ENCODE measurements at regions not wholly inside any gene's neighbourhood (a gene's known extent, or its start where the extent isn't known, plus 50 kb on each side); places are given as distances from the start of the nearest gene placed in this dataset.

DNA sequence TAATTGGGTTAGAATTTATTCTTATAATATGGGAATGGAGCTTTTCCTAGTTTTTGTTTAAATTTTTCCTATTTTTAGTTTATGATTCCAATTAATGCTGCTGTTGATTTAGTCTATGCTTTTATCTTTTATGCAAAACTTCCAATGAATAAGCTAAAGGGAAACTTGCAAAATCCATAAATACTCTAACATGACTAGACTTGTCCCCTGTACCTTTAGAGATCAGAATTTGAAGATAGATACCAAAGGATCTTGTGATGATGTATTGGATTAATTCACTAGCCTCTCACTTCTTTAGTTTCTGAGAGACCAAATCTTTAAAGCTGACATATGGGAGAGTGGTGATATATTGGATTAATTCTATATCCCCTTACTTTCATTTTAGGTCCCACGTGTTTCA is 306.6 kb upstream of the PRMT6 start:
- TF ChIP-seq EZH2 (optimal IDR thresholded peaks at IDR 0.05; ENCODE audit: low read depth, low read length) = no peak
- TF ChIP-seq, protein P1, sequence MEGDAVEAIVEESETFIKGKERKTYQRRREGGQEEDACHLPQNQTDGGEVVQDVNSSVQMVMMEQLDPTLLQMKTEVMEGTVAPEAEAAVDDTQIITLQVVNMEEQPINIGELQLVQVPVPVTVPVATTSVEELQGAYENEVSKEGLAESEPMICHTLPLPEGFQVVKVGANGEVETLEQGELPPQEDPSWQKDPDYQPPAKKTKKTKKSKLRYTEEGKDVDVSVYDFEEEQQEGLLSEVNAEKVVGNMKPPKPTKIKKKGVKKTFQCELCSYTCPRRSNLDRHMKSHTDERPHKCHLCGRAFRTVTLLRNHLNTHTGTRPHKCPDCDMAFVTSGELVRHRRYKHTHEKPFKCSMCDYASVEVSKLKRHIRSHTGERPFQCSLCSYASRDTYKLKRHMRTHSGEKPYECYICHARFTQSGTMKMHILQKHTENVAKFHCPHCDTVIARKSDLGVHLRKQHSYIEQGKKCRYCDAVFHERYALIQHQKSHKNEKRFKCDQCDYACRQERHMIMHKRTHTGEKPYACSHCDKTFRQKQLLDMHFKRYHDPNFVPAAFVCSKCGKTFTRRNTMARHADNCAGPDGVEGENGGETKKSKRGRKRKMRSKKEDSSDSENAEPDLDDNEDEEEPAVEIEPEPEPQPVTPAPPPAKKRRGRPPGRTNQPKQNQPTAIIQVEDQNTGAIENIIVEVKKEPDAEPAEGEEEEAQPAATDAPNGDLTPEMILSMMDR (IDR thresholded peaks at IDR 0.05; ENCODE audit: low read length) = no peak
- TF ChIP-seq EZH2phosphoT487 (IDR thresholded peaks at IDR 0.05; ENCODE audit: low read length) = no peak

Data from MM.1S (cell line).